Endodermal cell (in vitro differentiated cells): ENCODE measurements at regions not wholly inside any gene's neighbourhood (a gene's known extent, or its start where the extent isn't known, plus 50 kb on each side); places are given as distances from the start of the nearest gene placed in this dataset.

ENCODE experiments used
- DNase-seq: peaks from one replicate; pipeline ENCODE4 v3.0.0-alpha.2; 2017
- H3K27ac ChIP-seq: 2 replicates; pipeline ENCODE4 v1.5.1; 2013; ENCODE audit warnings: mild to moderate bottlenecking, low read depth, low read length, moderate library complexity
- H3K27me3 ChIP-seq: 2 replicates; pipeline ENCODE4 v1.6.1; 2013; ENCODE audit warnings: mild to moderate bottlenecking, low read length, moderate library complexity; ENCODE audit not compliant: insufficient read depth, control insufficient read depth, poor library complexity, severe bottlenecking
- H3K36me3 ChIP-seq: 2 replicates; pipeline ENCODE4 v1.7.0; 2013; ENCODE audit warnings: mild to moderate bottlenecking, low read length, moderate library complexity; ENCODE audit not compliant: control insufficient read depth, insufficient read depth
- H3K4me1 ChIP-seq: one replicate; pipeline ENCODE4 v1.7.0; 2013; ENCODE audit warnings: low read length; ENCODE audit not compliant: control insufficient read depth, insufficient read depth
- H3K4me3 ChIP-seq: 2 replicates; pipeline ENCODE4 v1.5.1; 2013; ENCODE audit warnings: mild to moderate bottlenecking, low read length, moderate library complexity
- H3K9ac ChIP-seq: 2 replicates; pipeline ENCODE4 v1.6.1; 2013; ENCODE audit warnings: mild to moderate bottlenecking, low read length, moderate library complexity; ENCODE audit not compliant: poor library complexity, severe bottlenecking; ENCODE audit errors: extremely low read depth
- H3K9me3 ChIP-seq: 2 replicates; pipeline ENCODE4 v1.6.1; 2013; ENCODE audit warnings: mild to moderate bottlenecking, low read length, moderate library complexity; ENCODE audit not compliant: control insufficient read depth
- H3K27ac Mint-ChIP-seq: 2 replicates; pipeline ENCODE4 v1.8.0; 2020; ENCODE audit warnings: mixed read lengths
- H3K27me3 Mint-ChIP-seq: 2 replicates; pipeline ENCODE4 v1.8.0; 2021; ENCODE audit warnings: mild to moderate bottlenecking, mixed read lengths; ENCODE audit not compliant: insufficient read depth
- H3K36me3 Mint-ChIP-seq: 2 replicates; pipeline ENCODE4 v1.8.0; 2020; ENCODE audit warnings: low read depth, mixed read lengths
- H3K4me1 Mint-ChIP-seq: 2 replicates; pipeline ENCODE4 v1.8.0; 2020; ENCODE audit warnings: mixed read lengths
- H3K4me3 Mint-ChIP-seq: 2 replicates; pipeline ENCODE4 v1.8.0; 2020; ENCODE audit warnings: mild to moderate bottlenecking, moderate library complexity, mixed read lengths
- H3K9me3 Mint-ChIP-seq: 2 replicates; pipeline ENCODE4 v1.8.0; 2020; ENCODE audit warnings: mild to moderate bottlenecking, mixed read lengths
- CTCF ChIP-seq: fragments of 200-600 bp; sonication (generic); conservative IDR thresholded peaks from 2 replicates; pipeline ENCODE4 v1.5.0; 2021; ENCODE audit warnings: antibody characterized with exemption, mild to moderate bottlenecking
- WGBS, 2 experiments: methylation state at CpG; one replicate each; pipeline versions ENCODE4 v1.1.5 to v1.1.7; 2013; ENCODE audit warnings: missing lambda C conversion rate in 2 of 2, mixed read lengths in 1 of 2; ENCODE audit not compliant: insufficient coverage in 1 of 2, insufficient read length in 1 of 2; 5-methylcytosine and 5-hydroxymethylcytosine counted together

GRCh38 chr11:13062115-13062514 lies 53.0 kb downstream of the RASSF10 start:
- Mint-ChIP-seq H3K9me3 (no peaks in the 10 kb centered on the region), H3K4me1 (peaks cover 17% of the 10 kb centered on the region), H3K4me3 (no peak overlapping the region), H3K27ac (no peak overlapping the region), H3K36me3 (no peaks in the 10 kb centered on the region), H3K27me3 (peaks cover 2% of the 10 kb centered on the region)
- H3K36me3 ChIP-seq = no peaks in the 10 kb centered on the region
- H3K27me3 ChIP-seq = no peaks in the 10 kb centered on the region
- peaks cover 4% of the 10 kb centered on the region for H3K4me1 ChIP-seq
- H3K4me3 ChIP-seq = no peak overlapping the region
- no peak for DNase-seq
- H3K27ac ChIP-seq = no peak overlapping the region
- no peak overlapping the region for H3K9ac ChIP-seq
- TF ChIP-seq CTCF = no peak
- WGBS, 2 experiments = 79 to 83% methylated on average over 4 to 5 of the region's 5 CpGs
- no peaks in the 10 kb centered on the region for H3K9me3 ChIP-seq

- Mint-ChIP-seq H3K27ac (no peak overlapping the region), H3K36me3 (no peaks in the 10 kb centered on the region), H3K27me3 (peaks cover 5% of the 10 kb centered on the region), H3K4me3 (no peak overlapping the region), H3K9me3 (no peaks in the 10 kb centered on the region), H3K4me1 (peaks cover 17% of the 10 kb centered on the region)
- H3K36me3 ChIP-seq = no peaks in the 10 kb centered on the region
- no peak overlapping the region for H3K9ac ChIP-seq
- WGBS, 2 experiments = 86 to 87% methylated on average over 3 of the region's 3 CpGs
- no peak overlapping the region for H3K27ac ChIP-seq
- no peak for DNase-seq
- peaks cover 4% of the 10 kb centered on the region for H3K4me1 ChIP-seq
- H3K9me3 ChIP-seq = no peaks in the 10 kb centered on the region
- no peak overlapping the region for H3K4me3 ChIP-seq
- H3K27me3 ChIP-seq = peaks cover 6% of the 10 kb centered on the region
- no peak for TF ChIP-seq CTCF
Measured at GRCh38 chr11:13064593-13064992, 55.5 kb downstream of the RASSF10 start.

DNA sequence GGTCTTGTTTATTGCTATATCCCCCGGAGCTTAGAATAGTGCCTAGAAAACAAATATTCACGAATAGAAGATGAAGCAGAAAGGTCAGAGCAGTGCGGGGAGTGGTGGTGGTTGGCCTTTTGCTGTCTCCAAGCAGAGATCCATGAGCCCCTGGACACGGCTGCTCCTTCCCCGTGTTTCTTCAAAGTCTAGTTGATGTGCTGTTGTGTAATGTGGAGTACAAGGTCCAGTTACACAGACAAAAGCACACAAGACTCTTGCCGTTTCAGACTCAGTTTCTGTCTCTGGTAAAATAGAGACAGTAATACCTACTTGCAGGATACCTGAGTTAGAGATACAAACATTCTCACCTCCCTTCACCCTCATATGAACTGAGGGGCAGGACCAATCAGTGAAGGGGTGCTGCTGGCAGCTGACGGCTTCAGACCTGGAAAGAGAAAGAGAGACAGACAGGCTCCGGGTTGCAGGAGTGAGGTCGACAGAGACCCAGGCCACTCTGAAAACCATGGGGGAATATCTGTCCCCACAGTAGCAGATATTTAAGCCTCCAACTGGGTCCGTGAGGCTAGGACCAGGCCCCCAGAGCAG lies 56.2 kb downstream of the RASSF10 start:
- Mint-ChIP-seq H3K27ac (peak overlapping the region; percentile 41), H3K4me3 (no peak overlapping the region), H3K4me1 (peaks cover 16% of the 10 kb centered on the region), H3K36me3 (no peaks in the 10 kb centered on the region), H3K9me3 (no peaks in the 10 kb centered on the region), H3K27me3 (peaks cover 10% of the 10 kb centered on the region)
- H3K4me1 ChIP-seq = peaks cover 4% of the 10 kb centered on the region
- WGBS, 2 experiments = 85 to 88% methylated on average over 6 to 10 of the region's 10 CpGs
- no peak for TF ChIP-seq CTCF
- no peak overlapping the region for H3K27ac ChIP-seq
- no peak overlapping the region for H3K4me3 ChIP-seq
- no peaks in the 10 kb centered on the region for H3K9me3 ChIP-seq
- DNase-seq = no peak
- no peak overlapping the region for H3K9ac ChIP-seq
- H3K27me3 ChIP-seq = peaks cover 6% of the 10 kb centered on the region
- no peaks in the 10 kb centered on the region for H3K36me3 ChIP-seq
